Non-pigmented ciliary epithelial cell (primary cell): ENCODE measurements at regions not wholly inside any gene's neighbourhood (a gene's known extent, or its start where the extent isn't known, plus 50 kb on each side); places are given as distances from the start of the nearest gene placed in this dataset.
A peak's percentile ranks its signal among the peaks of the same experiment; 100 is the strongest.
"Not testable (repeated sequence)": the region's sequence is repeated elsewhere in the genome, so short reads cannot be mapped to it uniquely, and the experiment has no call there.

Experiments used
- DNase-seq: peaks from one replicate; pipeline ENCODE4 v3.0.0-alpha.2; 2010; ENCODE audit warnings: low read depth

DNA sequence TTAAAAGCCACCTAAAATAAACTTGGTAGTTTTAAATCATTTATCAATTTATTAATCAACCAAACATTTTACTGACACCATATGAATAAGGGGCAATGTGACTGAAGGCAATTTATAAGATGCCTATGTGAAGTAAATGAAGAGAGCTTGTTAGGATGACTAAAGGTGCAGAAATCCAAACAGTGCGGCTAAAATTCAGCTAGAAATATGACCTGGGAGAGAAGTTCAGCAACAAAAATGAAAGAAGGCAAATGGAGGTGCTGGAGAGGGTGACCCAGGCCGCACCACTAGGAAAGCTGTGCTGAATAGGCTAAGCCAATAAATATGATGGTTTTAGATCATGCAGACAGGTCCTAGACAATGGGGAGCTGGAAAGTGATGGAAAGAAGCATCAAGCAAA is 403.7 kb downstream of the BTG1 start:
- DNase-seq: no peak

- DNase-seq: peak; percentile 8
Measured at GRCh38 chr12:91733846-91734245, 411.8 kb downstream of the BTG1 start.

DNA sequence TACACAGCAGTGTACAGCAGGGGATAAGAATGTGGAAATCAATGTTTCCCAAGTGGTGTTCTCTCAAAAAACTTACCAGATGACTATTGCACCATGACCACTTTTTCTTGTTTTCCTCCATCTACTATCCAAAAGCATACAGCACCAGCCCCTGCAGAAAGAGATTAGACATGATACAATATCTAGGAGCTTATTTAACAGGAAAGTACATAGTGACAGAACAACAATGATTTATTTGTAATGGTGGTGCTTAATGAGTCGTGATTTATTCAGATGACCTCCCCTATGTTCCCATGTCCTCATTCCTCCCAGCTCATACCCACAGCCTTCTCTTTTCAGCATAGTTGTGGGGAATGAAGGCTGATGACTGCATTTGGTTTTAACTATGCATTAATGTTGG is 413.6 kb downstream of the BTG1 start:
- peak; percentile 9 for DNase-seq

GRCh38 chr12:91729543-91729942 is 416.1 kb downstream of the BTG1 start:
- no peak for DNase-seq

DNA sequence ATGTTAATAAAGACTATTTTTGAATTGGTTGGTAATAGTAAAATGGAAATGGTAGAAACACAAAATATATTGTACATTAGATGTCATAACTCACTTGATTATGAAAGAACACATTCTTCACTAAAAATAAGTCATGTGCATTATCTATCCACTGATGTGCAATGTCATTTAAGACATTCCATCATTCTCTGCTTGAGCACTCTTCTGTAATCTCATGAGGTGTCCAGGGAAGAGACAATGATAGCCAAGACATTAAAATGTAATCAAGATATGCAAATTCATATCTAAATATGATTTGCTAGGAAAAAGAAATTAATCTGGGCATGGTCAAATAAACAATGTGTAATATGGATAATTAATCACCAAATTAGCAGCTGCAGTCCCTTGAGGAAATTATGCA is 422.5 kb downstream of the BTG1 start:
- DNase-seq: no peak

DNA sequence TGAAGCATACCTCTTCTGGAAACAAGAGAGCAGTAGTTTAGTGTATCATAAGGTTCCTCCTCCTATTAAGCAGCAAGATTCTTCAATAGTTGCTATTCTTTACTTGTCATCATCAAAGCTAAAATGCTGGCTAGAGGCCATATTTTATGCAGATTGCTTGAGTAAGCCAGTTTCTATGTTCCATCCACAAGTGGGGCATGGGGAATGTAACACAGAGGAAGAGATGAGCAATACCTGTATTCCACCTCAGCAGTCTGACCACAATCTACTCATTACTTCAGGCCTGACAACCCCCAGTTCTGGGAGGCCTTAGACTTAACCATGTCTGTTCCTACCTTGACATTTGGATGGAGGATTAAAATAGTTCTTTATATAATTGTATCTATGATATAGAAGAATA is 423.6 kb downstream of the BTG1 start:
- DNase-seq: no peak

- no peak for DNase-seq
Measured at GRCh38 chr12:91721023-91721422, 424.6 kb downstream of the BTG1 start.

DNA sequence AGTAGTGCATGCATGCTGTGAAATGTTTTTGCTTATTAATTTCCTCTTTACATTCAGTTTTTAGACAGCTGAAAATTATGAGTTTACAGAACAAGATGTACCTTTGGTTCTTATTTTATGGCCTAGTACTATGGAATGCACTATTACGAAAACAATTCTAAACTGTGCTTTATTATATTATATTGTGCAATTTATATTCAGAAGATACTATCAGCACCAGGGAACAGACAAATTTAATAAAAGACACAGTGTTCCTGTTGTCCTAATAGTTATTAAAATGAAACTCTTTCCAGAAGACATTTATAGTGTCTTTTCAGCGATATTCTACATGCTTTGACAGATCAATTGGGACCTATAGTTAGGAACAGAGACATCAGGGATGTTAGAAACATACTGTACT is 427.3 kb downstream of the BTG1 start:
- DNase-seq: no peak

DNA sequence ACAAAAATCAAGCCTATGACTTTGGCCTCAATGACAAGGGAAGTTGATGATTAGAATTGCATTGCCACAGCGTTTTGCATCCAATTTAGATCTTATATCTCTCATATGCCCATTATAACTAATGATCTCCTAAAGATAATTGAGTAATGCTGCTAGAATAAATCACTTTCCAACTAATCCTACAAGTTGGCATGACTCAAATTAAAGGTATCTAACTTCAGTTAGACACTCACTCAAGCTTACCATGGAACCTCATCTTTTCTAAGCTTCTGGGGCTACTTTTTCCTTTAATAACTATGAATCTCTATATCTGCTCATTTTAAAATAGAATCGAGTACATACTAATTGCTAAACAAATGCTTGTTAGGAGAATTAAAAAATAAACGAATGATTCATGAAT is 427.8 kb downstream of the BTG1 start:
- no peak for DNase-seq

GRCh38 chr12:91711925-91712324 is 433.7 kb downstream of the BTG1 start:
- DNase-seq: not testable (repeated sequence)

- DNase-seq: no peak
Measured at GRCh38 chr12:91706466-91706865, 439.2 kb downstream of the BTG1 start.

- no peak for DNase-seq
Measured at GRCh38 chr12:91704446-91704845, 441.2 kb downstream of the BTG1 start.

- no peak for DNase-seq
Measured at GRCh38 chr12:91703491-91704283, 442.0 kb downstream of the BTG1 start.

DNA sequence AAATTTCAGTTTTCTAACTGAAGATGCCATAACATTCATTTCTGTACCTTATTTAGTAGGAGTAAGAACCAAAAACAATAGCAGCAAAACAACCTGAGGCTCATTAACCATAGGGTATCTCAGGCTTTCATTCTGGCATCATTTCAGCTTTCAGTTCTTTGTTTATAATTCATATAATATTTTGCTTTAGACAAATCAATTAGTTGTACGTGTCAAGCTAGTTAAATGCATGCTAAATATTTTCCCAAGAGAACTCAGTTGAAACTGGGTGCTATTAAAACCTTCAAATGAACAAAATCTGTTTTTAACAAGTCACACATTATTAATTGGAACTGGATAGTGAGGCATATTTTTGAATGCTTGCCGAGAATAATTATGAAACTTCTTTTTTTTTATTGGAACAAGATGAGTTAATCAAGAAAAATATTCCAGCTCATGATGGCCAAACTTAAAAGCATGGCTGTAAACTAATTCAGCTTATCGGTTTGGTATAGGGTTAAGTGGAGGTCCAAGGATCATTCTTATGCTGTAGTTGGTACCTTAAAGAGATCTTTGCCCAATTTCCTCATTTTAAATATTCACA is 442.7 kb downstream of the BTG1 start:
- no peak for DNase-seq

DNA sequence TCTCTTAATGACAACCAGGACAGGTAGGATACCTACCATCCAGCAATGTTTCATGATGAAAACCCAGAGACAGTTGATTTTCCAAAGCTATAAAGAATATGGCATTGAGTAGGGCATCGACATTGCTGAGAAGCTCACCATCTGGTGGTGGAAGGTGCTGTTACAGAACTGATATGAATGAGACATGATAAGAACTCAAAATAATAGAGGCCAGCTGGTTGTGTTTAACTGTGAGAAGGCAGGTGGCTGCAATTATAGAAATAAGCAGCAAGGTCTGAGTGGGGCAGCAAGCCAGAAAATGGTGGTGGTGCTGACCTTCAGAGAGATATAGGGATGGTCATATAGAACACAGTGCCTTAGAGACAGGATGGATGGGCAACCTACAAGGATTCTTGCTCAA is 449.7 kb downstream of the BTG1 start:
- DNase-seq: no peak

- DNase-seq: not testable (repeated sequence)
Measured at GRCh38 chr12:91695406-91695805, 450.2 kb downstream of the BTG1 start.

GRCh38 chr12:91690531-91690930 is 455.1 kb downstream of the BTG1 start:
- DNase-seq: no peak

DNA sequence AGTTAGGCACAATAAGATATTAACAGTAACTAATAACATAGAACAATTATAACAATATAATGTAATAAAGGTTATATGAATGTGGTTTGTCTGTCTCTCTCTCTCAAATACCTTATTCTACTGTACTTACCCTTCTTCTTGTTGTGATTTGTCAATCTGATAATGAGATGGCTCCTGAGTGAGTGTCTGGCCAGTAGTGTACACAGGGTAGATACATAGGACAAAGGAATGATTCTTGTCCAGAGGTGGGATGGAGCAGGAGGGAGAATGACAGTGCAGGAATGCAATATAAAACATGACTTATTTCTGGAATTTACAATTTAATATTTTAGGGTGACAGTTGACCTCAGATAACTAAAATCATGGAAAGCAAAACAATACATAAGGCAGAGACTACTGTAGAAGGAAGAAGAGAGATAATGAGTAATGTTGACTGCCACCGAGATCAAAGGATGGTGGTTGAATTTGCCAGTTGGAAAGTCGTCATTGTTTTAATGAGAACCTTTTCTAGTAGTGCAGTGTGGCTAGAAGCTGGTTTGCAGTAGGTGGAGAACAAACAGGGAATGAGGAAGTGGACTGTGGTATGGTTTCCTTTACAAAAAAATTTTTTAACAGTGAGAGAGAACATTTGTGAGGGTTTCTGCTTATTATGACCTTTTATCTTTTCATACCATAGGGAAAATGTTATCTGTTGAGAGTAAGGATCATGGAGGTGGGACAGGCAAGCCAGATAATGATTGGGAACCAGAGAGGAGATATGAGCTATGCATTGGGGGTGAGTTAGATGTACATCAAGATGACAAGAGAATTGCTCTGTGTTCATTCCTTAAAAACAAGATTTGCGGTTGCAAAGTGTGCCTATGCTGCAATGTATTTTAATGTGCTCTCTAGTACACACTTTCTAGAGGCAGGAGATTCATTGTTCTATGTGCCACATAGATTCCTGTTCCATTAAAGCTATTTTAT is 458.3 kb downstream of the BTG1 start:
- DNase-seq: no peak

DNA sequence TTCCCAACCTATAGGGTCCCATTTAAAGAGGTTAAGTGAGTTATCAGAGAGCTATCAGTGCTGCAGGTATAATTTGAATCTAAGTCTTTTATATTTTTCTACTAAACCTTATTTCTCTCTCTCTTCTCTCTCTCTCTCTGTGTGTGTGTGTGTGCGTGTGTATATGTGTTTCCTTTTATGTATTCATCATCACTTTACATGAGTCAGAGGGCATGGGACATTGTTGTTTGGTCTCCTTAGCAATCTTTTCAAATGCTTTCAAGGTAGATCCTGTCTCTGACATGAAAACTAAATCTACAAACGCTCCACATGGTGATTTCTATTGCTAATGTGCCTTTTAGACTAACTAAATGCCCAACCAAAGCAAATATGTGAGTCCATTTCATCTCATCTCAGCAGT is 459.7 kb downstream of the BTG1 start:
- DNase-seq: no peak

DNA sequence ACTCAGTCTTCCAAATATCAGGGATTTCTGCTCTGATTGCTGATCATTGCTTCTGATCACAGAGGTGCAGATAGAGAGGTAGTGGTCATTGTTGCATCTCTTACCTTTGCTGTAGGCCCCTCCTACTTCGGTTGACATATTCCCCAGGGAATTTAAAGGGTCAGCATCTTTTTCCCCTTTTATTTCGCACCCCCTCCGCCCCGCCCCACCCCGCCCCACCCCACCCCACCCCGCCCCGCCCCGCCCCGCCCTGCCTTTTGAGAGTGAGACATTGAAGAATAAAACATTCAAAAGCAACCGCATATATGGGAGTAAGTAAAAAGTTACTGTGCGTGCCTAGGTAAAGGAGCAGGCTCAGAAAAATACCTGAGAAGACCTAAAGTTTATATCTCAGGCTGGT is 463.9 kb downstream of the BTG1 start:
- no peak for DNase-seq

GRCh38 chr12:91680864-91681263 is 464.8 kb downstream of the BTG1 start:
- no peak for DNase-seq

DNA sequence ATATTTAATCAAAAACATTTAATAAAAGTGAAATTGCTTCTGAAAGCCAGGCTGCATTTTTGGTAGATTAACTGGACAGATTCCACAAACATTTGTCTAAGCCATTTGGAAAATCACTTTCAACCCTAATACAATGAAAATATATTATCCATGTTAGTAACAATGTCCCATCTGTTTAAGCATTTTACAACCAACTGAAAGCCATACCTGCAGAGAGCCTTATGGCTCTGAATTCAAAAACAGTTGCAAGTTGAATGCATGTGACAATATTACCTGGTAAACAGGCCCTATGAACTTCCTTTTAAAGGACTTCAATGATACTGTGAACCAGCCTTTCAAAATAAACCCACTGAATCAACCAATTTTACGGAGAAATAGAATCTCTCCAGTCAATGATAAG is 468.1 kb downstream of the BTG1 start:
- no peak for DNase-seq

GRCh38 chr12:91675401-91675800 is 470.2 kb downstream of the BTG1 start:
- no peak for DNase-seq
